ENCODE measurements at regions not wholly inside any gene's neighbourhood (a gene's known extent, or its start where the extent isn't known, plus 50 kb on each side); places are given as distances from the start of the nearest gene placed in this dataset.

DNA sequence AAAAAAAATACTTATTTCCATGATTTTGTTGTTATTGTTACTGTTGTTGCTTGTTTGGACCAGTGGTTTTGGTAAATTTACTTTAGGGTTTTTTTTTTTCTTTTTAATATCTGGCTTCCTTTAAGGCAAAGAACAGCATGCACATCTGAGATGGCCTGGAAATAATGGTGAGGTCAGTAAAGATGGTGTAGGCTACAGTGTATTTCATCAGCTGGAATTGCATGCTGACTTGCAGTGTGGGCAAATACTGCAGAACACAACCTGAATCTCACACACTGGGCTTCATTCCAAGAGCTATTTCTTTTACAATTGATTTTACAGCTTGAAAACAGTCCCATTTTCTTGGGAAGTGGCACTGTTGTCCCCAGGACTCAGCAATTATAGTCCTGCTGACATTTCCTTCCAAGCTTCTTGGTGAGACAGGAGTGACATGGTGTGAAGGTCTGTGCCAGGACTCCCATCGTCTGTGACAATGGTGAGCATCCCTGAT is 376.1 kb upstream of the SOX11 start:
- TF ChIP-seq, protein P1, sequence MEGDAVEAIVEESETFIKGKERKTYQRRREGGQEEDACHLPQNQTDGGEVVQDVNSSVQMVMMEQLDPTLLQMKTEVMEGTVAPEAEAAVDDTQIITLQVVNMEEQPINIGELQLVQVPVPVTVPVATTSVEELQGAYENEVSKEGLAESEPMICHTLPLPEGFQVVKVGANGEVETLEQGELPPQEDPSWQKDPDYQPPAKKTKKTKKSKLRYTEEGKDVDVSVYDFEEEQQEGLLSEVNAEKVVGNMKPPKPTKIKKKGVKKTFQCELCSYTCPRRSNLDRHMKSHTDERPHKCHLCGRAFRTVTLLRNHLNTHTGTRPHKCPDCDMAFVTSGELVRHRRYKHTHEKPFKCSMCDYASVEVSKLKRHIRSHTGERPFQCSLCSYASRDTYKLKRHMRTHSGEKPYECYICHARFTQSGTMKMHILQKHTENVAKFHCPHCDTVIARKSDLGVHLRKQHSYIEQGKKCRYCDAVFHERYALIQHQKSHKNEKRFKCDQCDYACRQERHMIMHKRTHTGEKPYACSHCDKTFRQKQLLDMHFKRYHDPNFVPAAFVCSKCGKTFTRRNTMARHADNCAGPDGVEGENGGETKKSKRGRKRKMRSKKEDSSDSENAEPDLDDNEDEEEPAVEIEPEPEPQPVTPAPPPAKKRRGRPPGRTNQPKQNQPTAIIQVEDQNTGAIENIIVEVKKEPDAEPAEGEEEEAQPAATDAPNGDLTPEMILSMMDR (IDR thresholded peaks at IDR 0.05; ENCODE audit: insufficient read depth, low read length, missing control alignments), result no peak
- no peak for DNase-seq (ENCODE audit: low read depth, low spot score)
- ChIA-PET CTCF (no interaction called here), POLR2A (no interaction called here)
- H3K4me3 ChIP-seq (ENCODE audit: low read depth, low read length), result no peak overlapping the region

- TF ChIP-seq, protein P1 (IDR thresholded peaks at IDR 0.05; ENCODE audit: insufficient read depth, low read length, missing control alignments), result no peak
- H3K4me3 ChIP-seq (ENCODE audit: low read depth, low read length), result no peak overlapping the region
- DNase-seq (ENCODE audit: low read depth, low spot score), result no peak
- POLR2A ChIA-PET, result no interaction called here
- CTCF ChIA-PET, result no interaction called here
These were observed 372.7 kb upstream of the SOX11 start for GRCh38 chr2:5319493-5319892.

DNA sequence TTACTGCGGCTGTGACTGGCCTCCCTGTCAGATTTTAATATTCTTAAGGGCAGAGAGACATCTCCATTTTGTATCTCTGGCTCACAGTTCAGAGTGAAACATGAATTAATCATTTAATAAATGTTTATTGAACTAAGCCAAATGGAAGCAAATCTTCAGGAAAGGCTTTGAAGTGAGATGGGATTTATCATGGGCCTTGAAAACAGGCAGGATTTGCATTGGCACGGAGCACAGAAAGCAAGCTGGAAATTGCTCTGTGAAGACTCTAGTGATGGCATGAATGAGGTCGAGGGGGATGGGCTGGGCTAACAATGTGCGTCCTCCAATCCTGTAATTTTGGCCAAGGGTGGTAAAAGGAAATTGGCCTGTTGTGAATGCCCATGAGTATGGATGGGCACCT is 369.8 kb upstream of the SOX11 start:
- no peak overlapping the region for H3K4me3 ChIP-seq (ENCODE audit: low read depth, low read length)
- TF ChIP-seq, protein P1 (IDR thresholded peaks at IDR 0.05; ENCODE audit: insufficient read depth, low read length, missing control alignments), result no peak
- ChIA-PET POLR2A (no interaction called here), CTCF (no interaction called here)
- DNase-seq (ENCODE audit: low read depth, low spot score), result no peak

DNA sequence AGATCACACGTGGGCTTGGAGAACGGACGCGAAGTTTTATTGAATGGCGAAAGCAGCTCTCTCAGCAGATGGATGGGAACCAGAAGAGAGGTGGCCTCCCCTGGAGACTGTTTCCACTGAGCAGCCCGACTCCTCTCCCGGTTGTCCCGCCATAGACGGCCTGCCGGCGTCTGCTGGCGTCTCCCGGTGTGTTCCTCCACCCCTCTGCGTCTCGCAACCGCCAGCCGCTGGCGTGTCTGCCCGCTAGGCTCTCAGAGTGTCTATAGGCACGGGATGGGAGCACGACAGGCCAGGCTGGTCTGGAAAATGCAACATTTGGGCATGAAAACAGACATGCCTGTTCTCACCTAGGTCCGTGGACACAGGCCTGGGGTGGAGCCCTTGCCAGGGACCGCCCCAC is 366.7 kb upstream of the SOX11 start:
- ChIA-PET POLR2A (no interaction called here), CTCF (no interaction called here)
- TF ChIP-seq, protein P1 (IDR thresholded peaks at IDR 0.05; ENCODE audit: insufficient read depth, low read length, missing control alignments), result no peak
- H3K4me3 ChIP-seq (ENCODE audit: low read depth, low read length), result no peak overlapping the region
- no peak for DNase-seq (ENCODE audit: low read depth, low spot score)

DNA sequence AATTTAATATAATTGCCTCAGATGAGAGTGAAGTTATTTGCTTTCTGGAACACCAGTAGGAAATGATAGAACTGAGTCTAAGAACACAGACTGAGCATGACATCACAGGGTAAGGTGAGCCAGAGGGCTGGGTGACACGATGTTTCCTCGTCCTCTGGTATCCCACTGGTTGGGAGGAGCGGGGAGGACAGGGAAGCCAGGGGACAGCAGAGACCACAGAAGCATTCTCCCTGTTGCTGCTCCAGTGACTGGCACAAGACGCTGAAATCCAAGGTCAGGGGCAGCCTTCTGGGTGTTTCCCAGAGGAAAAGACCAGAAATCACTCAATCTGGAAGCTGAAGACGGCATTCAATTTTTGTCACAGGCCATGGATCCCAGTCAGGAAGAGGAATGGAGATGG is 363.4 kb upstream of the SOX11 start:
- CTCF ChIA-PET, result no interaction called here
- POLR2A ChIA-PET, result no interaction called here
- no peak overlapping the region for H3K4me3 ChIP-seq (ENCODE audit: low read depth, low read length)
- TF ChIP-seq, protein P1 (IDR thresholded peaks at IDR 0.05; ENCODE audit: insufficient read depth, low read length, missing control alignments), result no peak
- DNase-seq (ENCODE audit: low read depth, low spot score), result no peak

DNA sequence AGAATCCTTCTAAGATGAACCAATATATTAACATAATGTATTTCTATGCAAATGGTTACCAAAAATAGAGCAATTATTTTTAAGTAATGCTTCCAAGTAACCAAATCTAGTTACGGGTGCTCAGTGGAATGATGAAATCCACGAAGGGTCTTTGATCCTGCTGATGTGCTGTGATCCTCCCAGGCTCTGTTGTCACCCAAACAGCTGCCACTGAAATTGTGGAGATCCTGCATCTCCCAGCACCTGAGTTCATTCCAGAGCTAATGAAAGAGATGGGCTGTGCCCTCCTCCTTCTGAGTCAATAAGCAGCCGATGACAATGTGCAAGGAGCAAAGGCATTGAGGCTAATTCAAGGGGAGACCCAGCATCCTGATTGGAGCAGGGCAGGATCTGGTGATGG is 362.4 kb upstream of the SOX11 start:
- no peak overlapping the region for H3K4me3 ChIP-seq (ENCODE audit: low read depth, low read length)
- CTCF ChIA-PET, result no interaction called here
- no peak for DNase-seq (ENCODE audit: low read depth, low spot score)
- TF ChIP-seq, protein P1 (IDR thresholded peaks at IDR 0.05; ENCODE audit: insufficient read depth, low read length, missing control alignments), result no peak
- POLR2A ChIA-PET, result no interaction called here

Measured in AG04449 (cell line).